ENCODE measurements at regions not wholly inside any gene's neighbourhood (a gene's known extent, or its start where the extent isn't known, plus 50 kb on each side); places are given as distances from the start of the nearest gene placed in this dataset.
"Not testable (repeated sequence)": the region's sequence is repeated elsewhere in the genome, so short reads cannot be mapped to it uniquely, and the experiment has no call there.

DNA sequence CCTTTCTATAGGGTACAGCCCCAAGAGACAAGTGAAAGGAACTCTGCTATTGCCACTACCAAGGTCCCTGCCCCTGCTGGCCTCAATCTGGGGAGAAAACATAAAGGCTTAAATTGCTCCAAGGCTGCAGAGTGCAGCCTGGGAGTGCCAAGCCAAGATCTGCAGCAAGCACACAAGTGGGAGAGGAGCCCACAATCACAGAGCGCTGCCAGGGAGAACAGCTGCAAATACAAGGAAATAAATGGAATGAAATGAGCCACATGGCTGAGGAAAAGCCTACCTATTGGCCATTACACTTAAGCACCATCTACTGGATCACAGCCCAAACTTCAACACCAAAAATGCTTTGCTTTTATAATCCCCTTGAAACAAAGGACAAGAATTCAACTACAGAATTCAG is 582.4 kb downstream of the FAM133A start:
- DNase-seq: no peak
- no peaks in the 10 kb centered on the region for H3K9me3 ChIP-seq
- H3K36me3 ChIP-seq: no peaks in the 10 kb centered on the region
- TF ChIP-seq, protein P1, sequence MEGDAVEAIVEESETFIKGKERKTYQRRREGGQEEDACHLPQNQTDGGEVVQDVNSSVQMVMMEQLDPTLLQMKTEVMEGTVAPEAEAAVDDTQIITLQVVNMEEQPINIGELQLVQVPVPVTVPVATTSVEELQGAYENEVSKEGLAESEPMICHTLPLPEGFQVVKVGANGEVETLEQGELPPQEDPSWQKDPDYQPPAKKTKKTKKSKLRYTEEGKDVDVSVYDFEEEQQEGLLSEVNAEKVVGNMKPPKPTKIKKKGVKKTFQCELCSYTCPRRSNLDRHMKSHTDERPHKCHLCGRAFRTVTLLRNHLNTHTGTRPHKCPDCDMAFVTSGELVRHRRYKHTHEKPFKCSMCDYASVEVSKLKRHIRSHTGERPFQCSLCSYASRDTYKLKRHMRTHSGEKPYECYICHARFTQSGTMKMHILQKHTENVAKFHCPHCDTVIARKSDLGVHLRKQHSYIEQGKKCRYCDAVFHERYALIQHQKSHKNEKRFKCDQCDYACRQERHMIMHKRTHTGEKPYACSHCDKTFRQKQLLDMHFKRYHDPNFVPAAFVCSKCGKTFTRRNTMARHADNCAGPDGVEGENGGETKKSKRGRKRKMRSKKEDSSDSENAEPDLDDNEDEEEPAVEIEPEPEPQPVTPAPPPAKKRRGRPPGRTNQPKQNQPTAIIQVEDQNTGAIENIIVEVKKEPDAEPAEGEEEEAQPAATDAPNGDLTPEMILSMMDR (IDR thresholded peaks at IDR 0.05): no peak
- no peaks in the 10 kb centered on the region for H3K27me3 ChIP-seq
- no peak for ATAC-seq
- H3K4me1 ChIP-seq: no peaks in the 10 kb centered on the region
- H3K4me3 ChIP-seq: no peak overlapping the region
- intact Hi-C loops (cut with DNase I): no loop called here
- H3K27ac ChIP-seq: no peak overlapping the region

DNA sequence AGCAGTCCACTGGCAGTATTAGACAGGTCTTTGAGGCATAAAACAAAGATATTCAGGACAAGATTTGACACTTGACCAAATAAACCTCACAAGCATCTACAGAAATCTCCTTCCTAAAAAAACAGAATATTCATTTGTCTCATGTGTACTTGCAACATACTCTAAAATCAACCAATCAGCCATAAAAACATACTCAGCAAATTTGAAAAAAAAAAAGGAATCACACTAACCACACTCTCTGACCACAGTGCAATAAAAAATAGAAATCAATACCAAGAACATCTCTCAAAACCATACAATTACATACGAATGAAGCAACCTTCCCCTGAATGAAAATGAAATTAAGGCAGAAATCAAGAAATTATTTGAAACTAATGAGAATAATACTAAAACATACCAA is 591.3 kb downstream of the FAM133A start:
- no peak for ATAC-seq
- TF ChIP-seq, protein P1 (IDR thresholded peaks at IDR 0.05): no peak
- DNase-seq: no peak
- Histone ChIP-seq H3K27ac (no peak overlapping the region), H3K4me3 (no peak overlapping the region), H3K36me3 (no peaks in the 10 kb centered on the region), H3K9me3 (no peaks in the 10 kb centered on the region), H3K27me3 (no peaks in the 10 kb centered on the region), H3K4me1 (no peaks in the 10 kb centered on the region)
- intact Hi-C loops (cut with DNase I): no loop called here

DNA sequence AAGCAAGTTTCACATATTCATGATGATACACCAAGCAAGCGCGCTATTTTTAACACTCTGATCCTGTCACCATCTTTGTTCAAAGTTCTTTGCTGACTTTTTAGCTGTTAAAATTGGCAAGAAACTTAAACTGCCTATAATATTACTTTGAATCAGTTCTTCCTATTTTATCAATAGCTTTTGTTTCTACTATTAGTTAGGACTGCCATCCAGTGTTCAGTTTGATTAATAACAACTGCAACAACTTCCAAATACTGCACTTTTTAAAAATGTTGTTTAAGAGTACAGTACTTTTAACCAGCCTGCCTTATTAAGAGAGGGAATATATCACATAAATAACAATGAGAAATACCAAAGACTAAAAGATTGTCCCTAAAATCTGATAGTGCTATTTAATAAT is 614.3 kb downstream of the FAM133A start:
- DNase-seq (no peak), ATAC-seq (no peak)
- H3K9me3 ChIP-seq: no peaks in the 10 kb centered on the region
- no peak overlapping the region for H3K27ac ChIP-seq
- TF ChIP-seq, protein P1 (IDR thresholded peaks at IDR 0.05): no peak
- intact Hi-C loops (cut with DNase I): no loop called here
- no peak overlapping the region for H3K4me3 ChIP-seq
- no peaks in the 10 kb centered on the region for H3K27me3 ChIP-seq
- no peaks in the 10 kb centered on the region for H3K4me1 ChIP-seq
- no peaks in the 10 kb centered on the region for H3K36me3 ChIP-seq

DNA sequence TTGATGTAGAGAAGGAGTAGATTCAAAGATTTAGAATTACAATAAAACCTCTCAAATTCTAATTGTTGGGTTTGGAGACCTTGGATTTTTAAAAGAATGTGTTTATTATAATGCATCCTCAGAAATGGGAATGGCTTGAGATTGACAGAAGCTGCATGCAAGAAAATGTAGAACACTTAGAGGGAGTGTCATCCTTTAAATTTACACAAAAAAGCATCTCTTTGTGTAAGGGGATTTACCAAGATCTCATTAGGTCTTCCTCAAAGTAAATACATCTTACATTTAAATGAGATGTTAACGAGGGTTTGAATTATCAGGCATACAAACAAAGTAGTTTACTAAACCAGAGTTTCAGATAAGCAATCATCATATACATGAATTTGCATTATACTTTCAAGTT is 615.0 kb downstream of the FAM133A start:
- ATAC-seq (no peak), DNase-seq (no peak)
- Histone ChIP-seq H3K27me3 (no peaks in the 10 kb centered on the region), H3K4me1 (no peaks in the 10 kb centered on the region), H3K36me3 (no peaks in the 10 kb centered on the region), H3K9me3 (no peaks in the 10 kb centered on the region), H3K27ac (no peak overlapping the region), H3K4me3 (no peak overlapping the region)
- intact Hi-C loops (cut with DNase I): no loop called here
- TF ChIP-seq, protein P1 (IDR thresholded peaks at IDR 0.05): no peak

DNA sequence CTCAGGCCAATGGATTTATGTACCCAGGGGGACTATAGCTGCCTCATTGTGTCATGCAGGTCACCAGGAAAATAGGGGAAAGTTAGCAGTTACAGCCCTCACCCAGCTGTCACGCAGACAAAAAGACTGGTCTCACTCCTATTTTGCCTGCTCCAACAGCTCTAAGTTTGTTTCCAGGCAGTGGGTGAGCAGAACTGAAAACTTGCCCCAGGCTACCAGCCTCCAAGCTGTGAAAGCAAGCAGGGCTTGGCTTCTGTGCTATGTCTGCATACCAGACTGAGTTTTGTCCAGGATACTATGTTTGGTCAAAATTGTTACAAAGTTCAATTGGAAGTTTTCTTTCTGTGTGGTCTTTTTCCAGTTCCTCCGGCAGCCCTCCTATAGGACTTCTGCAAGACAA is 628.4 kb downstream of the FAM133A start:
- Histone ChIP-seq H3K9me3 (no peaks in the 10 kb centered on the region), H3K27me3 (no peaks in the 10 kb centered on the region)

DNA sequence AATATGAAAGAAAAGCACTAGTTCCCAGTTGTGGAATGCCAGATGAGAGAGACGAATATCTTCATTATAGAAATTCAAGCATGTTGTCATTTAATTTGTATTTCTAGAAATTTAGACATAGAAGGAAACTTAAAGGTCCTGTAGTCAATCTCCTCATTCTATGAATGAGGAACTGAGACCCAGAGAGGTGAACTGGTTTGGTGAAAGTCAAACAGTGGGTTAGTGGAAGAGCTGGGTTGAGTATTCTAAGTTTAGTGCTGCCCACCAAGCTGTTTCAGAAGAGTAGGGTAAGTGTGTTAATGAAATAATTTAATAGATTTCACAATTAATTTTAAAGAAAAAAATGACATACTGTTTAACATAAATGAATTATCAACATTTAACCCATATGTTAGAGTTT is 655.2 kb downstream of the FAM133A start:
- H3K9me3 ChIP-seq: no peaks in the 10 kb centered on the region
- no peak overlapping the region for H3K27ac ChIP-seq
- TF ChIP-seq, protein P1 (IDR thresholded peaks at IDR 0.05): no peak
- H3K36me3 ChIP-seq: no peaks in the 10 kb centered on the region
- H3K27me3 ChIP-seq: no peaks in the 10 kb centered on the region
- no peak overlapping the region for H3K4me3 ChIP-seq
- H3K4me1 ChIP-seq: no peaks in the 10 kb centered on the region
- intact Hi-C loops (cut with DNase I): no loop called here
- ATAC-seq (no peak), DNase-seq (no peak)

More for the DNA sequence above, 628.4 kb downstream of the FAM133A start:
- Histone ChIP-seq H3K4me3 (no peak overlapping the region), H3K36me3 (no peaks in the 10 kb centered on the region), H3K27ac (no peak overlapping the region), H3K4me1 (no peaks in the 10 kb centered on the region)
- intact Hi-C loops (cut with DNase I): no loop called here
- no peak for ATAC-seq
- no peak for DNase-seq
- TF ChIP-seq, protein P1 (IDR thresholded peaks at IDR 0.05): no peak

DNA sequence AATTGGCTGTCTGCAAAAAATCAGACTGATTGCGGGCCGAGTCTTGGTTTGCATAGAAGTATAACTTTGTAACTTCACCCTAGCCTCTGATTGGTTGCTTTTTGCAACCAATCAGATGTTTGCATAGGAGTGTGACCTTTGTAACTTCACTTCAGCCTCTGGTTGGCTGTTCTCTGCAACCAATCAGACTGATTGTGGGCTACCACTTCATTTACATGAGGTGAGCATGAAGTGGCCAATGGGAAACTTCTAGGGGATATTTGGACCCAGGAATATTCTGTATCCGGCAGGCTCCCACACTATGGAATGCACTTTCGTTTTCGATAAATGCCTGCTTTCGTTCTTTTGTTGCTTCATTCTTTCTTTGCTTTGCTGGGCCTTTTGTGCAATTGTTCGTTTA is 667.7 kb downstream of the FAM133A start:
- intact Hi-C loops (cut with DNase I); H3K27me3 ChIP-seq; ATAC-seq: not testable (repeated sequence)

More for the DNA sequence above, 667.7 kb downstream of the FAM133A start:
- not testable (repeated sequence) for H3K9me3 ChIP-seq, H3K36me3 ChIP-seq, H3K4me3 ChIP-seq, DNase-seq, H3K4me1 ChIP-seq, H3K27ac ChIP-seq

Data from upper lobe of right lung (tissue), 1 donor.